K562 (cell line): ENCODE measurements at regions not wholly inside any gene's neighbourhood (a gene's known extent, or its start where the extent isn't known, plus 50 kb on each side); places are given as distances from the start of the nearest gene placed in this dataset.
A peak's percentile ranks its signal among the peaks of the same experiment; 100 is the strongest.

Experiments used
- ADNP ChIP-seq: fragments of 200-800 bp; sonication (Bioruptor generic); IDR thresholded peaks from 2 replicates; pipeline ENCODE4 v1.6.1; 2016; ENCODE audit warnings: missing genetic modification characterization, missing compliant biosample characterization
- BACH1 ChIP-seq: fragments of 200-800 bp; sonication (Bioruptor generic); IDR thresholded peaks from 2 replicates; pipeline ENCODE4 v1.6.1; 2016; ENCODE audit warnings: missing genetic modification characterization, missing compliant biosample characterization
- COPS2 ChIP-seq: fragments of 450-650 bp; conservative IDR thresholded peaks from 2 replicates; pipeline ENCODE4 v1.6.1; 2016; ENCODE audit warnings: mild to moderate bottlenecking, moderate library complexity
- HDAC2 ChIP-seq: fragments of 450-650 bp; IDR thresholded peaks from 2 replicates; pipeline ENCODE4 v1.6.1; 2016; ENCODE audit warnings: mild to moderate bottlenecking
- HOXB6 ChIP-seq: fragments of 250-450 bp; sonication (Bioruptor Pico); IDR thresholded peaks from 2 replicates; pipeline ENCODE4 v1.5.1; 2022; ENCODE audit warnings: mild to moderate bottlenecking, borderline replicate concordance
- LEF1 ChIP-seq: fragments of 450-650 bp; IDR thresholded peaks from 2 replicates; pipeline ENCODE4 v1.6.1; 2016; ENCODE audit warnings: mild to moderate bottlenecking
- NCOA6 ChIP-seq: fragments of 450-650 bp; IDR thresholded peaks from 2 replicates; pipeline ENCODE4 v1.6.1; 2017; ENCODE audit warnings: mild to moderate bottlenecking
- NFXL1 ChIP-seq: fragments of 450-650 bp; formaldehyde crosslinking; IDR thresholded peaks from 2 replicates; pipeline ENCODE4 v1.4.0; 2021; ENCODE audit warnings: mild to moderate bottlenecking
- PML ChIP-seq: IDR thresholded peaks from 2 replicates; pipeline ENCODE4 v1.6.1; 2012; ENCODE audit warnings: low read length, inconsistent platforms
- PPARD ChIP-seq: fragments of 250-450 bp; sonication (Bioruptor Pico); IDR thresholded peaks from 2 replicates; pipeline ENCODE4 v1.8.0; 2022; ENCODE audit warnings: inconsistent platforms, mild to moderate bottlenecking, moderate library complexity
- PRPF4 ChIP-seq: fragments of 200-400 bp; formaldehyde crosslinking; IDR thresholded peaks from one replicate; pipeline ENCODE4 v1.6.1; 2017; ENCODE audit warnings: low read length, low read depth, mild to moderate bottlenecking; ENCODE audit not compliant: insufficient read depth, poor library complexity, severe bottlenecking
- SMC3 ChIP-seq: conservative IDR thresholded peaks from 2 replicates; pipeline ENCODE4 v1.6.1; 2011; ENCODE audit warnings: low read depth, low read length, improper control_type of control experiment; ENCODE audit not compliant: insufficient read depth
- TAF7 ChIP-seq: fragments of 450-650 bp; IDR thresholded peaks from 2 replicates; pipeline ENCODE4 v1.6.1; 2016; ENCODE audit warnings: missing genetic modification characterization, missing compliant biosample characterization
- THRB ChIP-seq: fragments of 450-650 bp; formaldehyde crosslinking; conservative IDR thresholded peaks from 2 replicates; pipeline ENCODE4 v1.4.0; 2022; ENCODE audit warnings: mild to moderate bottlenecking, missing genetic modification characterization
- TRIM24 ChIP-seq, 2 experiments: fragments of 450-650 bp; IDR thresholded peaks; 2 replicates each; pipeline ENCODE4 v1.6.1; 2016
- ZBTB43 ChIP-seq: sonication (generic); formaldehyde crosslinking; IDR thresholded peaks from 2 replicates; pipeline ENCODE4 v1.8.0; 2023; ENCODE audit warnings: mild to moderate bottlenecking, missing genetic modification reagents
- ZNF184 ChIP-seq: sonication (generic); formaldehyde crosslinking; IDR thresholded peaks from 2 replicates; pipeline ENCODE4 v1.5.0; 2020; ENCODE audit warnings: missing genetic modification reagents
- ZNF41 ChIP-seq: fragments of 250-450 bp; sonication (Bioruptor Pico); conservative IDR thresholded peaks from 2 replicates; pipeline ENCODE4 v1.4.0; 2020; ENCODE audit warnings: mild to moderate bottlenecking
- ZNF583 ChIP-seq: fragments of 250-450 bp; sonication (Bioruptor Pico); IDR thresholded peaks from 2 replicates; pipeline ENCODE4 v1.4.0; 2020
- TF ChIP-seq, protein P1 (sequence below), 3 experiments: fragments of 200-800 bp in 1 of 3; fragments of 250-450 bp in 1 of 3; fragments of 450-650 bp in 1 of 3; sonication (Bioruptor Pico) in 1 of 3; sonication (Bioruptor generic) in 1 of 3; formaldehyde crosslinking in 1 of 3; IDR thresholded peaks; 2 replicates each; pipeline versions ENCODE4 v1.6.1 to v1.8.0; 2016 to 2022; ENCODE audit warnings: mild to moderate bottlenecking in 2 of 3, missing genetic modification characterization in 2 of 3, missing compliant biosample characterization in 1 of 3, moderate library complexity in 1 of 3
- TF ChIP-seq, protein P2 (sequence below), 2 experiments: IDR thresholded peaks; 2 replicates each; pipeline ENCODE4 v1.6.1; 2011; ENCODE audit warnings: borderline replicate concordance in 1 of 2, control low read depth in 1 of 2, low read depth in 1 of 2, low read length in 1 of 2, mild to moderate bottlenecking in 1 of 2, mixed read lengths in 1 of 2, moderate library complexity in 1 of 2; ENCODE audit not compliant: insufficient read depth in 1 of 2, insufficient read length in 1 of 2, poor library complexity in 1 of 2, severe bottlenecking in 1 of 2; ENCODE audit errors: extremely low read depth in 1 of 2
- TF ChIP-seq, protein P3 (sequence below): IDR thresholded peaks from 2 replicates; pipeline ENCODE4 v1.6.1; 2016; ENCODE audit warnings: missing genetic modification characterization, missing compliant biosample characterization

DNA sequence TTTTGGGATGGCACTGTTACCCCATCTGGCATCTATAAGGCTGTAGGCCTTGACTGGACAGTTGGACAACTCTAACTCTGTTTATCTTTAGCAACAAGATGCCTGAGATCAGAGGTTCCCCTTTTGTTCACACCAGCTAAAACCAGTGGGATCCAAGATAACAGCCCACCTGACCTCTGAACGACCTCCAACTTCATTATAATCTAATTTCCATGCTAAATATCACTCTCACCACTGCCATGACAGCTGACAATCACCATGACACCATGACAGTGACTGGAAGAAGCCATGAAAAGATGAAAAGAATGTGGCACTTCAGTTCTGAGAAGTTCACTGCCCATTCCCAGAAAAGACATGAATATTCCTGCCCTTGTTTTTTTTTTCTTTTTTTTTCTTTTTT is 281.4 kb upstream of the TAC1 start (continued):
- no peak for TF ChIP-seq THRB (CRISPR knock-in tag)
- peak; percentile 69 to 78 for TF ChIP-seq TRIM24 (IDR thresholded peaks at IDR 0.05)
- 0 out of 2 replicates have a peak, but pooled peaks have one; percentile 71 for TF ChIP-seq ZNF583 (CRISPR knock-in tag)
- TF ChIP-seq, protein P1, sequence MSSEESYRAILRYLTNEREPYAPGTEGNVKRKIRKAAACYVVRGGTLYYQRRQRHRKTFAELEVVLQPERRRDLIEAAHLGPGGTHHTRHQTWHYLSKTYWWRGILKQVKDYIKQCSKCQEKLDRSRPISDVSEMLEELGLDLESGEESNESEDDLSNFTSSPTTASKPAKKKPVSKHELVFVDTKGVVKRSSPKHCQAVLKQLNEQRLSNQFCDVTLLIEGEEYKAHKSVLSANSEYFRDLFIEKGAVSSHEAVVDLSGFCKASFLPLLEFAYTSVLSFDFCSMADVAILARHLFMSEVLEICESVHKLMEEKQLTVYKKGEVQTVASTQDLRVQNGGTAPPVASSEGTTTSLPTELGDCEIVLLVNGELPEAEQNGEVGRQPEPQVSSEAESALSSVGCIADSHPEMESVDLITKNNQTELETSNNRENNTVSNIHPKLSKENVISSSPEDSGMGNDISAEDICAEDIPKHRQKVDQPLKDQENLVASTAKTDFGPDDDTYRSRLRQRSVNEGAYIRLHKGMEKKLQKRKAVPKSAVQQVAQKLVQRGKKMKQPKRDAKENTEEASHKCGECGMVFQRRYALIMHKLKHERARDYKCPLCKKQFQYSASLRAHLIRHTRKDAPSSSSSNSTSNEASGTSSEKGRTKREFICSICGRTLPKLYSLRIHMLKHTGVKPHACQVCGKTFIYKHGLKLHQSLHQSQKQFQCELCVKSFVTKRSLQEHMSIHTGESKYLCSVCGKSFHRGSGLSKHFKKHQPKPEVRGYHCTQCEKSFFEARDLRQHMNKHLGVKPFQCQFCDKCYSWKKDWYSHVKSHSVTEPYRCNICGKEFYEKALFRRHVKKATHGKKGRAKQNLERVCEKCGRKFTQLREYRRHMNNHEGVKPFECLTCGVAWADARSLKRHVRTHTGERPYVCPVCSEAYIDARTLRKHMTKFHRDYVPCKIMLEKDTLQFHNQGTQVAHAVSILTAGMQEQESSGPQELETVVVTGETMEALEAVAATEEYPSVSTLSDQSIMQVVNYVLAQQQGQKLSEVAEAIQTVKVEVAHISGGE (CRISPR knock-in tag; IDR thresholded peaks at IDR 0.05) = no peak
- TF ChIP-seq BACH1 = no peak
- TF ChIP-seq ZBTB43 (CRISPR knock-in tag) = no peak
- peak; percentile 74 for TF ChIP-seq LEF1
- TF ChIP-seq, protein P2, sequence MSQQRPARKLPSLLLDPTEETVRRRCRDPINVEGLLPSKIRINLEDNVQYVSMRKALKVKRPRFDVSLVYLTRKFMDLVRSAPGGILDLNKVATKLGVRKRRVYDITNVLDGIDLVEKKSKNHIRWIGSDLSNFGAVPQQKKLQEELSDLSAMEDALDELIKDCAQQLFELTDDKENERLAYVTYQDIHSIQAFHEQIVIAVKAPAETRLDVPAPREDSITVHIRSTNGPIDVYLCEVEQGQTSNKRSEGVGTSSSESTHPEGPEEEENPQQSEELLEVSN (IDR thresholded peaks at IDR 0.05; ENCODE audit: borderline replicate concordance in 1 of 2, extremely low read depth in 1 of 2, insufficient read depth in 1 of 2, insufficient read length in 1 of 2, low read depth in 1 of 2, low read length in 1 of 2, poor library complexity in 1 of 2, severe bottlenecking in 1 of 2) = no peak
- TF ChIP-seq COPS2 = no peak
- no peak for TF ChIP-seq ZNF184
- TF ChIP-seq HOXB6 = no peak
- TF ChIP-seq, protein P3, sequence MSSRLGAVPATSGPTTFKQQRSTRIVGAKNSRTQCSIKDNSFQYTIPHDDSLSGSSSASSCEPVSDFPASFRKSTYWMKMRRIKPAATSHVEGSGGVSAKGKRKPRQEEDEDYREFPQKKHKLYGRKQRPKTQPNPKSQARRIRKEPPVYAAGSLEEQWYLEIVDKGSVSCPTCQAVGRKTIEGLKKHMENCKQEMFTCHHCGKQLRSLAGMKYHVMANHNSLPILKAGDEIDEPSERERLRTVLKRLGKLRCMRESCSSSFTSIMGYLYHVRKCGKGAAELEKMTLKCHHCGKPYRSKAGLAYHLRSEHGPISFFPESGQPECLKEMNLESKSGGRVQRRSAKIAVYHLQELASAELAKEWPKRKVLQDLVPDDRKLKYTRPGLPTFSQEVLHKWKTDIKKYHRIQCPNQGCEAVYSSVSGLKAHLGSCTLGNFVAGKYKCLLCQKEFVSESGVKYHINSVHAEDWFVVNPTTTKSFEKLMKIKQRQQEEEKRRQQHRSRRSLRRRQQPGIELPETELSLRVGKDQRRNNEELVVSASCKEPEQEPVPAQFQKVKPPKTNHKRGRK (tag) = no peak
- no peak for TF ChIP-seq PPARD (CRISPR knock-in tag)
- no peak for TF ChIP-seq NFXL1 (CRISPR knock-in tag)
- no peak for TF ChIP-seq HDAC2
- TF ChIP-seq PRPF4 = no peak
- TF ChIP-seq ZNF41 = no peak
- TF ChIP-seq PML = peak; percentile 36; the same call in 1 of the 2 replicates
- no peak for TF ChIP-seq ADNP (tag)
- no peak for TF ChIP-seq NCOA6
- TF ChIP-seq TAF7 = no peak
- no peak for TF ChIP-seq SMC3
